GM23338 (cell line): ENCODE measurements at regions not wholly inside any gene's neighbourhood (a gene's known extent, or its start where the extent isn't known, plus 50 kb on each side); places are given as distances from the start of the nearest gene placed in this dataset.

Source experiments
- ATAC-seq: fragments of 200-7000 bp; cut with Tn5 transposase; 3 replicates; pipeline ENCODE4 v1.9.1; 2020
- DNase-seq: peaks from one replicate; pipeline ENCODE4 v3.0.0-alpha.2; 2015; ENCODE audit warnings: low spot score
- H2AFZ ChIP-seq: fragments of 200-600 bp; sonication (generic); 2 replicates; pipeline ENCODE4 v1.8.0; 2016; ENCODE audit warnings: antibody characterized with exemption, mild to moderate bottlenecking, moderate library complexity
- H3F3A ChIP-seq: fragments of 200-600 bp; sonication (generic); replicated peaks from 2 replicates; pipeline ENCODE4 v1.8.0; 2017; ENCODE audit warnings: antibody characterized with exemption, mixed run types, low read depth
- H3K27ac ChIP-seq: fragments of 200-600 bp; sonication (generic); 2 replicates; pipeline ENCODE4 v1.6.1; 2016; ENCODE audit warnings: low read depth
- H3K27me3 ChIP-seq: fragments of 200-600 bp; sonication (generic); 2 replicates; pipeline ENCODE4 v1.8.0; 2016; ENCODE audit warnings: mild to moderate bottlenecking, mixed run types, moderate library complexity; ENCODE audit not compliant: insufficient read depth
- H3K36me3 ChIP-seq: fragments of 200-600 bp; sonication (generic); 2 replicates; pipeline ENCODE4 v1.8.0; 2016; ENCODE audit warnings: mild to moderate bottlenecking; ENCODE audit not compliant: insufficient read depth
- H3K4me1 ChIP-seq: fragments of 200-600 bp; sonication (generic); 2 replicates; pipeline ENCODE4 v1.8.0; 2016; ENCODE audit warnings: mild to moderate bottlenecking, moderate library complexity; ENCODE audit not compliant: insufficient read depth
- H3K4me2 ChIP-seq: fragments of 200-600 bp; sonication (generic); 2 replicates; pipeline ENCODE4 v1.7.1; 2017; ENCODE audit warnings: mixed run types
- H3K4me3 ChIP-seq: fragments of 200-600 bp; sonication (generic); 2 replicates; pipeline ENCODE4 v1.6.1; 2016; ENCODE audit warnings: mixed run types
- H3K79me2 ChIP-seq: fragments of 200-600 bp; sonication (generic); replicated peaks from 2 replicates; pipeline ENCODE4 v1.8.0; 2017; ENCODE audit warnings: mild to moderate bottlenecking; ENCODE audit not compliant: insufficient read depth
- H3K9me2 ChIP-seq: fragments of 200-600 bp; sonication (generic); 2 replicates; pipeline ENCODE4 v1.8.0; 2017; ENCODE audit not compliant: insufficient read depth
- H4K20me1 ChIP-seq: fragments of 200-600 bp; sonication (generic); replicated peaks from 2 replicates; pipeline ENCODE4 v1.8.0; 2017; ENCODE audit warnings: mild to moderate bottlenecking; ENCODE audit not compliant: insufficient read depth
- H3K27ac Mint-ChIP-seq: 2 replicates; pipeline ENCODE4 v1.8.0; 2020; ENCODE audit warnings: inconsistent platforms, mild to moderate bottlenecking, moderate library complexity, mixed read lengths
- H3K27me3 Mint-ChIP-seq: 3 replicates; pipeline ENCODE4 v1.8.0; 2022; ENCODE audit warnings: low read depth, mild to moderate bottlenecking, moderate library complexity, mixed read lengths, inconsistent platforms; ENCODE audit not compliant: insufficient read depth, poor library complexity
- H3K36me3 Mint-ChIP-seq: 3 replicates; pipeline ENCODE4 v1.8.0; 2021; ENCODE audit warnings: low read depth, mild to moderate bottlenecking, inconsistent platforms, moderate library complexity, mixed read lengths
- H3K4me1 Mint-ChIP-seq: 3 replicates; pipeline ENCODE4 v1.8.0; 2020; ENCODE audit warnings: mild to moderate bottlenecking, inconsistent platforms, mixed read lengths
- H3K4me3 Mint-ChIP-seq: 3 replicates; pipeline ENCODE4 v1.8.0; 2021; ENCODE audit warnings: moderate library complexity, mild to moderate bottlenecking, inconsistent platforms, mixed read lengths
- H3K9me3 Mint-ChIP-seq: 3 replicates; pipeline ENCODE4 v1.8.0; 2020; ENCODE audit warnings: moderate library complexity, mild to moderate bottlenecking, inconsistent platforms, mixed read lengths
- CREB1 ChIP-seq: fragments of 250-450 bp; sonication (Bioruptor Pico); IDR thresholded peaks from 2 replicates; pipeline ENCODE4 v1.5.0; 2020; ENCODE audit warnings: low read depth, mild to moderate bottlenecking, moderate library complexity
- EZH2phosphoT487 ChIP-seq: fragments of 200-600 bp; sonication (generic); IDR thresholded peaks from one replicate; pipeline ENCODE4 v1.8.1; 2018; ENCODE audit warnings: antibody characterized with exemption; ENCODE audit not compliant: unreplicated experiment
- JUNB ChIP-seq: IDR thresholded peaks from one replicate; pipeline ENCODE4 v1.6.1; 2016; ENCODE audit warnings: antibody characterized with exemption; ENCODE audit not compliant: unreplicated experiment
- STAT1 ChIP-seq: IDR thresholded peaks from one replicate; pipeline ENCODE4 v1.6.1; 2016; ENCODE audit warnings: antibody characterized with exemption; ENCODE audit not compliant: unreplicated experiment
- ZNF331 ChIP-seq: fragments of 250-450 bp; sonication (Bioruptor Pico); IDR thresholded peaks from 2 replicates; pipeline ENCODE4 v1.5.0; 2020; ENCODE audit warnings: low read depth, mild to moderate bottlenecking, moderate library complexity
- TF ChIP-seq, protein P1 (sequence below), 2 experiments: fragments of 200-600 bp in 1 of 2; sonication (generic) in 1 of 2; conservative IDR thresholded peaks; 2 replicates each; pipeline versions ENCODE4 v1.5.1 to v1.6.1; 2016 to 2017; ENCODE audit warnings: antibody characterized with exemption in 2 of 2, low read depth in 2 of 2, mild to moderate bottlenecking in 2 of 2, moderate library complexity in 1 of 2
- TF ChIP-seq, protein P2 (sequence below): fragments of 250-450 bp; sonication (Bioruptor Pico); IDR thresholded peaks from 2 replicates; pipeline ENCODE4 v1.5.0; 2020; ENCODE audit warnings: mild to moderate bottlenecking, moderate library complexity

DNA sequence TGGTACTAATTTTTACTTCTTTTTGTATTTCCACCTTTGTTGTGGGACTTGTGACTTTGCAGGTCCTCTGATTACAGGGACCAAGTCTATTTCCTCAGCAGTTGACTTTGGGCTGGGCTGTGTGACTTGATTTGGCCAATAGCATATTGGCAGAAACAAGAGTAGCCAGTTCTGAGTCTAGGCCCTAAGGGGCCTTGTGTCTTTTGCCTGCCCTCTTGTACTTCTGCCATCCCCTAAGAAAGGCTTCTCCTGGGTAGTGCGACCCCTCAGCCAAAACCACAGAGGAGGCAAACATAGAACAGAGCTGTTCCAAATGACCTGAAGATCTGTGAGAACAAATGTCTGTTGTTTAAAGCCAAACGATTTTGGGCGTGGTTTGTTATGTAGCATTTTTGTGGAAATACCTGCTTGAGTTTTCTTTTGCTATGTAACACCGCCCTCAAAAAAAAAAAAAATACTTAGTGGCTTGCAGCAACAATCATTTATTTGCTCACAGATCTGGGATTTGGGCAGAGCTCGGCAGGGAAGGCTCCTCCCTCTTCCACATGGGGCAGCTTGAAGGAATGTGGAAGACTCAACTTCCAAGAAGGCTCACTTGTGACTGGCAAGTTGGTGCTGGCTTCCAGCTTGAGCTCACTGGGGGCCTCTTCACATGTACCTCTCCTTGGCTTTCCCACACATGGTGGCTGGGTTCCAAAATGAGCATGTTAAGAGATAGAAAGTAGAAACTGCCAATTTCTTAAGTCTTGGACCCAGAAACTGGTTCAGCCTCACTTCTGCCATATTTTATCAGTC lies 423.0 kb upstream of the CNKSR2 start:
- Histone ChIP-seq H3F3A (no peaks in the 10 kb centered on the region), H3K4me3 (no peak overlapping the region), H3K27ac (no peak overlapping the region), H4K20me1 (no peaks in the 10 kb centered on the region), H3K4me2 (no peak overlapping the region), H3K9me2 (no peaks in the 10 kb centered on the region), H3K27me3 (no peaks in the 10 kb centered on the region), H3K79me2 (no peaks in the 10 kb centered on the region), H2AFZ (no peak overlapping the region), H3K36me3 (no peaks in the 10 kb centered on the region), H3K4me1 (peaks cover 3% of the 10 kb centered on the region)
- no peak for TF ChIP-seq JUNB
- TF ChIP-seq ZNF331, result no peak
- no peak for TF ChIP-seq EZH2phosphoT487
- TF ChIP-seq, protein P1, sequence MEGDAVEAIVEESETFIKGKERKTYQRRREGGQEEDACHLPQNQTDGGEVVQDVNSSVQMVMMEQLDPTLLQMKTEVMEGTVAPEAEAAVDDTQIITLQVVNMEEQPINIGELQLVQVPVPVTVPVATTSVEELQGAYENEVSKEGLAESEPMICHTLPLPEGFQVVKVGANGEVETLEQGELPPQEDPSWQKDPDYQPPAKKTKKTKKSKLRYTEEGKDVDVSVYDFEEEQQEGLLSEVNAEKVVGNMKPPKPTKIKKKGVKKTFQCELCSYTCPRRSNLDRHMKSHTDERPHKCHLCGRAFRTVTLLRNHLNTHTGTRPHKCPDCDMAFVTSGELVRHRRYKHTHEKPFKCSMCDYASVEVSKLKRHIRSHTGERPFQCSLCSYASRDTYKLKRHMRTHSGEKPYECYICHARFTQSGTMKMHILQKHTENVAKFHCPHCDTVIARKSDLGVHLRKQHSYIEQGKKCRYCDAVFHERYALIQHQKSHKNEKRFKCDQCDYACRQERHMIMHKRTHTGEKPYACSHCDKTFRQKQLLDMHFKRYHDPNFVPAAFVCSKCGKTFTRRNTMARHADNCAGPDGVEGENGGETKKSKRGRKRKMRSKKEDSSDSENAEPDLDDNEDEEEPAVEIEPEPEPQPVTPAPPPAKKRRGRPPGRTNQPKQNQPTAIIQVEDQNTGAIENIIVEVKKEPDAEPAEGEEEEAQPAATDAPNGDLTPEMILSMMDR (conservative IDR thresholded peaks at IDR 0.05; ENCODE audit: low read depth in 2 of 2), result no peak
- TF ChIP-seq, protein P2, sequence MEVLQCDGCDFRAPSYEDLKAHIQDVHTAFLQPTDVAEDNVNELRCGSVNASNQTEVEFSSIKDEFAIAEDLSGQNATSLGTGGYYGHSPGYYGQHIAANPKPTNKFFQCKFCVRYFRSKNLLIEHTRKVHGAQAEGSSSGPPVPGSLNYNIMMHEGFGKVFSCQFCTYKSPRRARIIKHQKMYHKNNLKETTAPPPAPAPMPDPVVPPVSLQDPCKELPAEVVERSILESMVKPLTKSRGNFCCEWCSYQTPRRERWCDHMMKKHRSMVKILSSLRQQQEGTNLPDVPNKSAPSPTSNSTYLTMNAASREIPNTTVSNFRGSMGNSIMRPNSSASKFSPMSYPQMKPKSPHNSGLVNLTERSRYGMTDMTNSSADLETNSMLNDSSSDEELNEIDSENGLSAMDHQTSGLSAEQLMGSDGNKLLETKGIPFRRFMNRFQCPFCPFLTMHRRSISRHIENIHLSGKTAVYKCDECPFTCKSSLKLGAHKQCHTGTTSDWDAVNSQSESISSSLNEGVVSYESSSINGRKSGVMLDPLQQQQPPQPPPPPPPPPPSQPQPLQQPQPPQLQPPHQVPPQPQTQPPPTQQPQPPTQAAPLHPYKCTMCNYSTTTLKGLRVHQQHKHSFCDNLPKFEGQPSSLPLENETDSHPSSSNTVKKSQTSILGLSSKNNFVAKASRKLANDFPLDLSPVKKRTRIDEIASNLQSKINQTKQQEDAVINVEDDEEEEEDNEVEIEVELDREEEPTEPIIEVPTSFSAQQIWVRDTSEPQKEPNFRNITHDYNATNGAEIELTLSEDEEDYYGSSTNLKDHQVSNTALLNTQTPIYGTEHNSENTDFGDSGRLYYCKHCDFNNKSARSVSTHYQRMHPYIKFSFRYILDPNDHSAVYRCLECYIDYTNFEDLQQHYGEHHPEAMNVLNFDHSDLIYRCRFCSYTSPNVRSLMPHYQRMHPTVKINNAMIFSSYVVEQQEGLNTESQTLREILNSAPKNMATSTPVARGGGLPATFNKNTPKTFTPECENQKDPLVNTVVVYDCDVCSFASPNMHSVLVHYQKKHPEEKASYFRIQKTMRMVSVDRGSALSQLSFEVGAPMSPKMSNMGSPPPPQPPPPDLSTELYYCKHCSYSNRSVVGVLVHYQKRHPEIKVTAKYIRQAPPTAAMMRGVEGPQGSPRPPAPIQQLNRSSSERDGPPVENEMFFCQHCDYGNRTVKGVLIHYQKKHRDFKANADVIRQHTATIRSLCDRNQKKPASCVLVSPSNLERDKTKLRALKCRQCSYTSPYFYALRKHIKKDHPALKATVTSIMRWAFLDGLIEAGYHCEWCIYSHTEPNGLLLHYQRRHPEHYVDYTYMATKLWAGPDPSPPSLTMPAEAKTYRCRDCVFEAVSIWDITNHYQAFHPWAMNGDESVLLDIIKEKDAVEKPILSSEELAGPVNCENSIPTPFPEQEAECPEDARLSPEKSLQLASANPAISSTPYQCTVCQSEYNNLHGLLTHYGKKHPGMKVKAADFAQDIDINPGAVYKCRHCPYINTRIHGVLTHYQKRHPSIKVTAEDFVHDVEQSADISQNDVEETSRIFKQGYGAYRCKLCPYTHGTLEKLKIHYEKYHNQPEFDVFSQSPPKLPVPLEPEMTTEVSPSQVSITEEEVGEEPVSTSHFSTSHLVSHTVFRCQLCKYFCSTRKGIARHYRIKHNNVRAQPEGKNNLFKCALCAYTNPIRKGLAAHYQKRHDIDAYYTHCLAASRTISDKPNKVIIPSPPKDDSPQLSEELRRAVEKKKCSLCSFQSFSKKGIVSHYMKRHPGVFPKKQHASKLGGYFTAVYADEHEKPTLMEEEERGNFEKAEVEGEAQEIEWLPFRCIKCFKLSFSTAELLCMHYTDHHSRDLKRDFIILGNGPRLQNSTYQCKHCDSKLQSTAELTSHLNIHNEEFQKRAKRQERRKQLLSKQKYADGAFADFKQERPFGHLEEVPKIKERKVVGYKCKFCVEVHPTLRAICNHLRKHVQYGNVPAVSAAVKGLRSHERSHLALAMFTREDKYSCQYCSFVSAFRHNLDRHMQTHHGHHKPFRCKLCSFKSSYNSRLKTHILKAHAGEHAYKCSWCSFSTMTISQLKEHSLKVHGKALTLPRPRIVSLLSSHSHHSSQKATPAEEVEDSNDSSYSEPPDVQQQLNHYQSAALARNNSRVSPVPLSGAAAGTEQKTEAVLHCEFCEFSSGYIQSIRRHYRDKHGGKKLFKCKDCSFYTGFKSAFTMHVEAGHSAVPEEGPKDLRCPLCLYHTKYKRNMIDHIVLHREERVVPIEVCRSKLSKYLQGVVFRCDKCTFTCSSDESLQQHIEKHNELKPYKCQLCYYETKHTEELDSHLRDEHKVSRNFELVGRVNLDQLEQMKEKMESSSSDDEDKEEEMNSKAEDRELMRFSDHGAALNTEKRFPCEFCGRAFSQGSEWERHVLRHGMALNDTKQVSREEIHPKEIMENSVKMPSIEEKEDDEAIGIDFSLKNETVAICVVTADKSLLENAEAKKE (CRISPR knock-in tag), result no peak
- no peak for TF ChIP-seq STAT1
- no peak for TF ChIP-seq CREB1 (CRISPR knock-in tag)
- DNase-seq, result no peak
- Mint-ChIP-seq H3K9me3 (no peaks in the 10 kb centered on the region), H3K36me3 (no peaks in the 10 kb centered on the region), H3K4me3 (no peak overlapping the region), H3K27ac (no peak overlapping the region), H3K27me3 (no peaks in the 10 kb centered on the region), H3K4me1 (peaks cover 19% of the 10 kb centered on the region)
- no peak for ATAC-seq
